ACC112 (cell line): ENCODE measurements at regions not wholly inside any gene's neighbourhood (a gene's known extent, or its start where the extent isn't known, plus 50 kb on each side); places are given as distances from the start of the nearest gene placed in this dataset.
A peak's percentile ranks its signal among the peaks of the same experiment; 100 is the strongest.

Experiments
- H2AFZ ChIP-seq: fragments of 200-600 bp; sonication (generic); one replicate; pipeline ENCODE4 v1.6.0; 2017; ENCODE audit warnings: antibody characterized with exemption, low read length; ENCODE audit not compliant: unreplicated experiment
- H3K27ac ChIP-seq: fragments of 200-600 bp; sonication (generic); 2 replicates; pipeline ENCODE4 v1.5.1; 2014; ENCODE audit warnings: low read depth, mild to moderate bottlenecking, antibody characterized with exemption, low read length, moderate library complexity
- H3K27me3 ChIP-seq: fragments of 200-600 bp; sonication (generic); 2 replicates; pipeline ENCODE4 v1.6.1; 2014; ENCODE audit warnings: mild to moderate bottlenecking, antibody characterized with exemption, low read length, moderate library complexity, mixed read lengths; ENCODE audit not compliant: insufficient read depth
- H3K36me3 ChIP-seq: fragments of 200-600 bp; sonication (generic); 2 replicates; pipeline ENCODE4 v1.6.1; 2016; ENCODE audit warnings: mild to moderate bottlenecking, antibody characterized with exemption, low read length, moderate library complexity, mixed read lengths; ENCODE audit not compliant: insufficient read depth
- H3K4me1 ChIP-seq: fragments of 200-600 bp; sonication (generic); one replicate; pipeline ENCODE4 v1.6.1; 2016; ENCODE audit warnings: low read length, mixed read lengths; ENCODE audit not compliant: insufficient read depth, unreplicated experiment, control insufficient read depth
- H3K4me3 ChIP-seq: fragments of 200-600 bp; sonication (generic); 2 replicates; pipeline ENCODE4 v1.5.1; 2014; ENCODE audit warnings: mild to moderate bottlenecking, low read depth, low read length
- H3K79me2 ChIP-seq: fragments of 200-600 bp; sonication (generic); one replicate; pipeline ENCODE4 v1.6.0; 2016; ENCODE audit warnings: low read length; ENCODE audit not compliant: control insufficient read depth, unreplicated experiment, insufficient read depth

DNA sequence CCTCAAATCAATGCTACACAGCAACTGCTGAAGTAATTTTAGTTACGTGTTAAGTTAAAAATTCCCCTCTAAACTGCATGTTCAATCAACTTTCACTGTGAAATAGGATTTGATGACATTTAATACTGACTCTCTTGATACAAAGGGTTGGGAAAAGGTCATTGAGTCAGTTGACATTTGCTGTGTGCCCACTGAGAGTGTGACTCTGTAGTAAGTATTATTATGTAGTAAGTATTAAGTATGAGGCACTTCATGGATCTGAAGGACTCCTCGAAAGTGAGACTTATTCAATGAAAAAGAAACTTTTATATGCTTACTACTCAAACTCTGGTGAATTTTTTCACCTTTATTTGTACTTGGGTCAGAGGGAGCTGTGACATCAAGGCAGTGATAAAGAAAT is 83.1 kb upstream of the S1PR1 start:
- Histone ChIP-seq H3K36me3 (no peaks in the 10 kb centered on the region), H3K27ac (no peak overlapping the region), H3K4me1 (peaks cover 14% of the 10 kb centered on the region), H3K79me2 (no peaks in the 10 kb centered on the region), H3K27me3 (no peaks in the 10 kb centered on the region), H2AFZ (no peak overlapping the region), H3K4me3 (no peak overlapping the region)

DNA sequence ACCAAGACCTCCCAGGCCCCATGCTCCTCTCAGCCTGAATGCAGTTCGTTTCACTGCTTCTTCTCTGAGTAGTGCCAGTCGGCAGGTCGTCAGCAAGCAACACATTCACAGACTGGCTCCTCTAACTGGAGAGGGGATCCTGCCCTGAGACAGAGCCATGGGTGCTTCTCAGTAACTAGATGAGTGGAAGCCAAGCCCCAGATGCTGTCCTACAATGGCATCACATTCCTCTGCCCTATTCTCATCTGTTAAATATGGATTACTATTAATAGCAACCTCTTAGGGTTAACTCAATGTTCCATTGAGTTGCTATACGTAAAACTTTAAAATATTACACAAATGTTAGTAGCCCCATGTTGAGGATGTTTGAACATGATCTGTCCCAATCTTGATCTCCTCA is 84.2 kb upstream of the S1PR1 start:
- Histone ChIP-seq H3K36me3 (no peaks in the 10 kb centered on the region), H3K4me3 (no peak overlapping the region), H3K27me3 (no peaks in the 10 kb centered on the region), H3K79me2 (no peaks in the 10 kb centered on the region), H2AFZ (no peak overlapping the region), H3K27ac (no peak overlapping the region), H3K4me1 (peaks cover 15% of the 10 kb centered on the region)

DNA sequence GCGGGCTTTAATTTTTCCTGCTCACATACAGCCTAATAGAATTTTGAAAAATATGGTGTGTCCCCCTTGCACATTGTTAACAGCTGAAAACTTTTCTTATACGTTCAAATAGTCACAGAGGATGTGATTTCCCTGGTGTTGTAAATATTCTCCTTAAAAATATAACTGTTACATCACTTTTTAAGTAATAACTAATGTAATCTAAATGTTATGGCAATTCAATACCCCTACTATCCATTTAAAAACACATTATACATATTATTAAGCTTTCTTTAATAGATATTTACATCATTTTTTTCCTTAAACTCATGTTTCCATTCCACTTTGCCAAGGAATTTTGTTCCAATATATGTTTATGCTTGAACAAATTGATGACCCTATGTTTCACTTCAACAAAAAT is 85.5 kb upstream of the S1PR1 start:
- H2AFZ ChIP-seq: peak overlapping the region; percentile 16

DNA sequence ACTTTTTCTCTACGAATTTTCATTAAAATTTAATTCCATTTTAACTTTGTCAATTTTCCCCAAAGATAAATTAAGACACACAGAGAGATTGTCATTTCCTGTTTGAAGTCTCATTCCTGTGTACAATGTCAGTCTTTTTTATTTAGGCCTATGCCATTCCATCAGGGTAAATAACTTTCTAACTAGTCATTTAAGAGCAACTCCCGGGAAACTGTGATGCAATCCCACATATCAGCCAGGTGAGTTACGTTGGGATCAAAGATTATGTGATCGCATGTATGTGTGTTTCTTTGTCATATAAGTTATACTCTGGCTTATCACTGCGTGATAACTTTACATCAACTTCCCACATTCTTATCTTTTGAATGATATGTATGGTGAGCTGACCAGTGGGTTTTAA is 86.1 kb upstream of the S1PR1 start:
- H2AFZ ChIP-seq: peak overlapping the region; percentile 17

More for the DNA sequence above, 85.5 kb upstream of the S1PR1 start:
- Histone ChIP-seq H3K79me2 (no peaks in the 10 kb centered on the region), H3K27ac (no peak overlapping the region), H3K36me3 (no peaks in the 10 kb centered on the region), H3K4me3 (no peak overlapping the region), H3K27me3 (no peaks in the 10 kb centered on the region), H3K4me1 (peaks cover 15% of the 10 kb centered on the region)

DNA sequence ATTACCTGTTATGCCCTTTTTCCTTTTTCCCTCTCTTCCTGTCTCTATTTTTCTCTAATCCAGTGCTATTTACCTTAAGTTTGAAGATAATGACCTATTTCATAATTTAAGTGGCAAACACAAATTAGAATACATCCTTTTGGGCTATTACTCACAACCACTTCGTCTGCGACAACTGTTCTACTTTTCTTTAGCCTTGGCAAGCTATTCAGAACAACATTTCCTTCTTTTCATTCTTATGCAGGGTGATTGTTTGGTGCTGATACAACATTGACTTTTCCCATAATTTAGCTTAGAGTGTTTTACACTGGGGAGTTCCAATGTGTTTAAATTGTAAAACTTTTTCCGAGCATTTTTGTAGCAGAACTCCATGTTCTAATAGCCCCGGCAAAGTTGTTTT is 86.6 kb upstream of the S1PR1 start:
- Histone ChIP-seq H3K27ac (no peak overlapping the region), H3K4me3 (no peak overlapping the region), H2AFZ (peak overlapping the region; percentile 17), H3K4me1 (peaks cover 15% of the 10 kb centered on the region), H3K79me2 (no peaks in the 10 kb centered on the region), H3K27me3 (no peaks in the 10 kb centered on the region), H3K36me3 (no peaks in the 10 kb centered on the region)

More for the DNA sequence above, 86.1 kb upstream of the S1PR1 start:
- no peak overlapping the region for H3K27ac ChIP-seq
- no peaks in the 10 kb centered on the region for H3K36me3 ChIP-seq
- H3K27me3 ChIP-seq: no peaks in the 10 kb centered on the region
- no peak overlapping the region for H3K4me3 ChIP-seq
- peaks cover 15% of the 10 kb centered on the region for H3K4me1 ChIP-seq
- no peaks in the 10 kb centered on the region for H3K79me2 ChIP-seq

DNA sequence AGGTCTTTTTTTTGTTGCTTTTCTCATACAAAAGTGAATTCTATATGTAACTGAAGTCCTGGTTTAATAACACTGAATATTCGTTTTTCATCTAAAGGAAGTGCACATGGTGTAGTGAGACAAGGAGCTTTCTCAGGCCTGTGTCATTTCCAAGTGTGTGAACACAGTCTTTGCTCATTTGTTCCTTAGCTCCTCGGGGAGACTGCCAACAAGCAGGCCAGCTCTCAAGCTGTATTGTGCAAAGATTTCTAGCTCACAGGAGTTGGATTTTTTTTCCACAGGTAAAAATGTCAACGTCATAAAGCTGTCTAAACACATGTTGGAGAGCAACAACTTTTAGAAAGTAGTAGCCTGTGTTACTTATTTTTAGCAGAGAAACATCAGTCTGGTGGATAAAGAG is 87.8 kb upstream of the S1PR1 start:
- Histone ChIP-seq H3K27me3 (no peaks in the 10 kb centered on the region), H3K4me1 (peaks cover 15% of the 10 kb centered on the region), H3K4me3 (no peak overlapping the region), H3K27ac (no peak overlapping the region), H3K36me3 (no peaks in the 10 kb centered on the region), H2AFZ (peak overlapping the region; percentile 54), H3K79me2 (no peaks in the 10 kb centered on the region)

DNA sequence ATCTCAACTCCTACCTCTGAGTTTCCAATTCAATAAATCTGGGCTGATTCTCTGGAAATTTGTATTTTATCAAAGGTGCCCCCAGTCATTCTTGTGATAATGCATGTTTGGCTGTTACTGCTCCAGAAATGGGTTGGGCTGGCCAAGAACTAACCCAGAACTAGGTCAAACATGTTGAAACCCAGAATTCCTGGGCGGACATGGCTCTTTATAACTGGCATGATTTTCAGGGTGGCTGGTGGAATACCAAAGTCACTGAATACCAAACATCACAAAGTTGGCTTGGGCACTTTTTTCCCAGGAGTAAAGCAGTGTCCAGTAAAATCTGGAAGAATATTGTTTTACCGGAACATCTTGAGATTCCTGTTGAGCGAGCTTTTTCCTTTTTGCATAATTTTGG is 89.4 kb upstream of the S1PR1 start:
- Histone ChIP-seq H3K79me2 (no peaks in the 10 kb centered on the region), H3K4me1 (peaks cover 15% of the 10 kb centered on the region), H3K27ac (no peak overlapping the region), H2AFZ (no peak overlapping the region), H3K36me3 (no peaks in the 10 kb centered on the region), H3K27me3 (no peaks in the 10 kb centered on the region), H3K4me3 (no peak overlapping the region)

DNA sequence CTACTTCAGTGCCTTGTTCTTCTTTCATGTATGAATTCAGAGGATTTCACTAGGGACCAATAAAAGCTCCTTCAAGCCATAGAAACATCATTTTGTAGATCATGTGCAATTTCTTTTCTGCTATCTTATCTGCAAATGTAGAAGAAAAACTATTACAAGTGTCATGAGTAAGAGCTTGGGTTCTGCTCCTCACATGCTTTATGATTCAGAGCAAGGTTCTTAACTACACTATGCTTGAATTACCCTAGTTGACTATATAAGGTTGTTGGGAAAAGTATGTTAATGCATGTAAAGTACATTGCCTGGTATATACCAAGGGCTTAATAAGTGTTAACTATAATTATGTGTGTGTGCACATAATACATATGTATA is 91.4 kb upstream of the S1PR1 start:
- peaks cover 11% of the 10 kb centered on the region for H3K4me1 ChIP-seq
- no peaks in the 10 kb centered on the region for H3K27me3 ChIP-seq
- no peaks in the 10 kb centered on the region for H3K36me3 ChIP-seq
- no peak overlapping the region for H3K27ac ChIP-seq
- H2AFZ ChIP-seq: no peak overlapping the region
- no peaks in the 10 kb centered on the region for H3K79me2 ChIP-seq
- H3K4me3 ChIP-seq: no peak overlapping the region

DNA sequence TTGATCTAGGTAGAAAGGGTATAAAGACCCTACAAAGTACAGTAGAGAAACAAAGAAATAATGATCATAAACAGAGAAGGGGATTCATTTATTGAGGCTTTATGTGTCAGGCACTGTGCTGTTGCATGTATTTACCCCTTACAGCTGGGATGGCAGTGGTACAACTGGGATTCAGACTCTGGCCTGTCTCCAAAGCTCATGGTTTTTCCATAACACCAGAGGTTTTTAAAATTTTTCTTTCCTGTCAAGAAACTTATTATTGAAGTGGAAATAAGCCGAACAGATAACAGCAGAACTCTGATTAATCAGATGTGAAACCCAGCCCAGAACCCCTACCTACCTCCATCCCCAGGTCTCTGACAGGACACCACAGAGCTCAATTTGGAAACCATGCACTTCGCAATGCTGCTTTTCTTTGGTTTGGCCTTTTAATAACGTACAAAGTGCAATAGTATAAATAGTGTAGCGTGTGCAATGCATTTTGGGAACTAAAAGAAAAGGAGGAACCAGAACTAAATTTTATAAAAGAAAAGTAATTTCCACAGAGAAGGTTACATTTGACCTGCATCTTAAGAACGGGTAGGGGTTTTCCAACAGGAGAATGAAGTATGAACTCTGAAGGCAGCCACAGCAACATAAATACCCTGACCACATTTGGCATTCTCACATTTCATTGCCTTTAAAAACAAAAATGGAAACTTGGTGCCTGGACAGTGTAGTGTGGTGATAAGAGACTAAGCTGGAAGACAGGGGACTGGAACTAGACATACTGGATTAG is 92.0 kb upstream of the S1PR1 start:
- Histone ChIP-seq H3K4me1 (peaks cover 6% of the 10 kb centered on the region), H3K36me3 (no peaks in the 10 kb centered on the region), H3K79me2 (no peaks in the 10 kb centered on the region), H3K4me3 (no peak overlapping the region), H2AFZ (no peak overlapping the region), H3K27ac (no peak overlapping the region), H3K27me3 (no peaks in the 10 kb centered on the region)

DNA sequence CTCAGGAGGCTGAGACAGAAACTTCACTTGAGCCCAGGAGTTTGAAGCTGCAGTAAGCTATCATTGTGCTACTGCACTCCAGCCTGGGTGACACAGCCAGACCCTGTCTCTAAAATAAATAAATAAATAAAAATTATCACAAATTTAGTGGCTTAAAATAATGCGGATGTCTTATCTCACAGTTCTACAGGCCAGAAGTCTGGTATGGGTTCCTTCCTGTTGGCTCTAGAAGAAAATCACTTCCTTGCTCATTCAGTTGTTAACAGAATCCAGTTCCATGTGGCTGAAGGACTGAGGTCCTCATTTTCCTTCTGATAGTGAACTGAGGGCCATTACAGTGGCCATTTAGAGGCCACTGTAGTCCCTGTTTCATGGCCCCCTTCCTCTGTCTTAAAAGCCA is 94.6 kb upstream of the S1PR1 start:
- Histone ChIP-seq H3K4me3 (no peak overlapping the region), H2AFZ (no peak overlapping the region), H3K27ac (no peak overlapping the region), H3K4me1 (peaks cover 3% of the 10 kb centered on the region), H3K36me3 (no peaks in the 10 kb centered on the region), H3K79me2 (no peaks in the 10 kb centered on the region), H3K27me3 (no peaks in the 10 kb centered on the region)

DNA sequence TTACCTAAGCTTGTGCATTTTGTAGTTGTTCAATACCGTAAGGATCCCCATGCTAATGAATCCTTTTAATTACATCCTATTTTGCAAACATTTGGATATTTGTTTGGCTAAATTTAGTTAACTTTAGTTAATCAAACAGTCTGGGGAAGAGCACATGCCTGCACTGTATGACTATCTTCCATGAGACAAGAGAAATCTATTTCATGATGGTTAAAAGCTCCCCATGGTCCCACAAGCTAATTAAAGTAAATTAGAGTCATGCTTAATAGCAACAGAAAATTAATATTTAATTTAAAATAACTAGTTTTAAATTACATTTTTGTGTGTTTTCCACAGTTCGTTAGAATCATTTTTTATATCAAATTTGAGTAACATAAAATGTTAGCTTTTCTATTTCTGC is 95.4 kb upstream of the S1PR1 start:
- Histone ChIP-seq H3K4me1 (peaks cover 11% of the 10 kb centered on the region), H3K79me2 (no peaks in the 10 kb centered on the region), H3K27me3 (no peaks in the 10 kb centered on the region), H2AFZ (no peak overlapping the region), H3K27ac (no peak overlapping the region), H3K36me3 (no peaks in the 10 kb centered on the region), H3K4me3 (no peak overlapping the region)
